Naive thymus-derived CD4-positive, alpha-beta T cell (primary cell): ENCODE measurements at regions not wholly inside any gene's neighbourhood (a gene's known extent, or its start where the extent isn't known, plus 50 kb on each side); places are given as distances from the start of the nearest gene placed in this dataset.

ENCODE experiments used
- ATAC-seq: fragments of 150-1000 bp; cut with Tn5 transposase; 2 replicates; pipeline ENCODE4 v1.10.0; 2021; ENCODE audit warnings: mild to moderate bottlenecking, moderate library complexity
- CTCF ChIA-PET: fragments of 350-600 bp; sonication (Branson Sonifier 250); formaldehyde crosslinking; loops from one replicate; lab custom pipeline; 2021; ENCODE audit warnings: antibody characterized with exemption; lab: Charles Lee
- POLR2A ChIA-PET: fragments of 350-600 bp; sonication (Branson Sonifier 250); formaldehyde crosslinking; loops from one replicate; lab custom pipeline; 2021; ENCODE audit warnings: antibody characterized with exemption, inconsistent platforms; lab: Charles Lee
- DNase-seq, 9 donors: peaks; one replicate each; pipeline versions ENCODE4 v3.0.0 to v3.0.0-alpha.2; 2020 to 2022; ENCODE audit warnings: mixed read lengths in 1 of 9
- H3K27ac ChIP-seq: one replicate; pipeline ENCODE4 v1.7.0; 2013; ENCODE audit warnings: mild to moderate bottlenecking, low read depth, low read length, moderate library complexity
- H3K27me3 ChIP-seq, 2 donors: one replicate each; pipeline ENCODE4 v1.7.0; 2013; ENCODE audit warnings: low read length in 2 of 2, mild to moderate bottlenecking in 2 of 2, moderate library complexity in 2 of 2; ENCODE audit not compliant: control insufficient read depth in 2 of 2, insufficient read depth in 2 of 2
- H3K36me3 ChIP-seq, 3 experiments: 1 replicate in 2 of 3; 2 replicates in 1 of 3; pipeline ENCODE4 v1.7.0; 2013; ENCODE audit warnings: low read length in 3 of 3, mild to moderate bottlenecking in 3 of 3, moderate library complexity in 1 of 3; ENCODE audit not compliant: insufficient read depth in 3 of 3, control insufficient read depth in 2 of 3
- H3K4me1 ChIP-seq, 2 donors: one replicate each; pipeline ENCODE4 v1.7.0; 2013; ENCODE audit warnings: low read length in 2 of 2, mild to moderate bottlenecking in 2 of 2, moderate library complexity in 1 of 2; ENCODE audit not compliant: control insufficient read depth in 2 of 2, insufficient read depth in 2 of 2
- H3K4me3 ChIP-seq: 2 replicates; pipeline ENCODE4 v1.7.0; 2013; ENCODE audit warnings: mild to moderate bottlenecking, low read length
- H3K9me3 ChIP-seq, 3 experiments: 1 replicate in 2 of 3; 2 replicates in 1 of 3; pipeline ENCODE4 v1.7.0; 2013; ENCODE audit warnings: low read length in 3 of 3; ENCODE audit not compliant: control insufficient read depth in 2 of 3
- H3K27ac Mint-ChIP-seq, 9 donors: one replicate each; pipeline ENCODE4 v1.8.0; 2020 to 2022; ENCODE audit warnings: mixed read lengths in 9 of 9, mild to moderate bottlenecking in 8 of 9, moderate library complexity in 5 of 9, inconsistent platforms in 2 of 9
- H3K27me3 Mint-ChIP-seq, 5 donors: one replicate each; pipeline ENCODE4 v1.8.0; 2021 to 2022; ENCODE audit warnings: mixed read lengths in 5 of 5, mild to moderate bottlenecking in 1 of 5
- H3K36me3 Mint-ChIP-seq, 5 donors: one replicate each; pipeline ENCODE4 v1.8.0; 2020 to 2022; ENCODE audit warnings: mixed read lengths in 5 of 5, mild to moderate bottlenecking in 3 of 5, inconsistent platforms in 1 of 5
- H3K4me1 Mint-ChIP-seq, 7 donors: one replicate each; pipeline ENCODE4 v1.8.0; 2020 to 2022; ENCODE audit warnings: mixed read lengths in 7 of 7, mild to moderate bottlenecking in 3 of 7, inconsistent platforms in 1 of 7
- H3K4me3 Mint-ChIP-seq, 10 donors: one replicate each; pipeline ENCODE4 v1.8.0; 2020 to 2022; ENCODE audit warnings: mild to moderate bottlenecking in 10 of 10, mixed read lengths in 10 of 10, moderate library complexity in 6 of 10, inconsistent platforms in 2 of 10
- H3K9me3 Mint-ChIP-seq, 11 donors: one replicate each; pipeline ENCODE4 v1.8.0; 2020 to 2022; ENCODE audit warnings: mixed read lengths in 11 of 11, mild to moderate bottlenecking in 4 of 11, inconsistent platforms in 1 of 11, moderate library complexity in 1 of 11
- intact Hi-C, 2 donors: fragments of 100-400 bp; cut with micrococcal nuclease; formaldehyde crosslinking; loops; one replicate each; pipeline ENCODE4 v1.15.1; 2023

DNA sequence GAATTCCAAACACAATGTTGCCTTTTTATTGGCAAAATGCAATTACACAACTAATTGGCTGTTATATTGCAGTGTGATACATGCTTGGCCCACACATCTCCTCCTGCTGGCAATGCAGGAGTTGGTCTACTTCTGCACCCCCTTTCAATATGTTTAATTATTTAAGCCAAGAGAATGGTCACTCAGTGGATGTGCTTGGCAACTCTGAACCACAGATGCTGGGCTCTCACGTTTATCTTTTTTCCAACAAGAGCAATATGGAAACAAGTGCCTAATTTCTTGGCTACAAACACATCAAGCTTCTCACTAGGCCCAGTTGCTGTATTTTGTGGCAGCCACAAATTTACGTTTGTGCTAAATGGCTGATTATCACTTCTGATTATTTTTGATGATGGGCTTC lies 1149.2 kb upstream of the CELF2 start:
- Histone ChIP-seq H3K9me3 (no peaks in the 10 kb centered on the region), H3K4me3 (no peak overlapping the region), H3K36me3 (no peaks in the 10 kb centered on the region), H3K4me1 (no peaks in the 10 kb centered on the region), H3K27me3 (peaks cover 0 to 3% of the 10 kb centered on the region in 2 donors), H3K27ac (no peak overlapping the region)
- intact Hi-C loops, result no loop called here
- DNase-seq, result no peak
- H3K36me3 Mint-ChIP-seq, result no peaks in the 10 kb centered on the region
- ChIA-PET CTCF (no interaction called here), POLR2A (no interaction called here)
- H3K27me3 Mint-ChIP-seq, result peaks cover 0 to 33% (median 11%) of the 10 kb centered on the region in 5 donors
- H3K4me1 Mint-ChIP-seq, result no peaks in the 10 kb centered on the region
- H3K4me3 Mint-ChIP-seq, result no peak overlapping the region
- no peak for ATAC-seq
- no peak overlapping the region for H3K27ac Mint-ChIP-seq
- H3K9me3 Mint-ChIP-seq, result peaks cover 0 to 3% (median 0%) of the 10 kb centered on the region in 11 donors

- no peak for DNase-seq
- Mint-ChIP-seq H3K27ac (no peak overlapping the region), H3K9me3 (peaks cover 0 to 3% (median 0%) of the 10 kb centered on the region in 11 donors), H3K4me3 (no peak overlapping the region), H3K36me3 (no peaks in the 10 kb centered on the region), H3K4me1 (no peaks in the 10 kb centered on the region), H3K27me3 (peaks cover 0 to 31% (median 10%) of the 10 kb centered on the region in 5 donors)
- Histone ChIP-seq H3K9me3 (no peaks in the 10 kb centered on the region), H3K4me1 (no peaks in the 10 kb centered on the region), H3K27ac (no peak overlapping the region), H3K4me3 (no peak overlapping the region), H3K36me3 (no peaks in the 10 kb centered on the region), H3K27me3 (peaks cover 0 to 3% of the 10 kb centered on the region in 2 donors)
- intact Hi-C loops, result no loop called here
- ChIA-PET POLR2A (no interaction called here), CTCF (no interaction called here)
- no peak for ATAC-seq
Measured at GRCh38 chr10:9869205-9869604, 1148.5 kb upstream of the CELF2 start.

- H3K4me3 Mint-ChIP-seq, result no peak overlapping the region
- no peak overlapping the region for H3K27ac Mint-ChIP-seq
- Histone ChIP-seq H3K9me3 (no peaks in the 10 kb centered on the region), H3K27me3 (peaks cover 0 to 3% of the 10 kb centered on the region in 2 donors), H3K36me3 (no peaks in the 10 kb centered on the region), H3K27ac (no peak overlapping the region), H3K4me1 (no peaks in the 10 kb centered on the region), H3K4me3 (no peak overlapping the region)
- H3K27me3 Mint-ChIP-seq, result peaks cover 0 to 31% (median 9%) of the 10 kb centered on the region in 5 donors
- H3K4me1 Mint-ChIP-seq, result no peaks in the 10 kb centered on the region
- ATAC-seq, result no peak
- ChIA-PET POLR2A (no interaction called here), CTCF (no interaction called here)
- intact Hi-C loops, result no loop called here
- H3K36me3 Mint-ChIP-seq, result no peaks in the 10 kb centered on the region
- H3K9me3 Mint-ChIP-seq, result peaks cover 0 to 3% (median 0%) of the 10 kb centered on the region in 11 donors
- DNase-seq, result no peak
Measured at GRCh38 chr10:9869606-9870176, 1148.0 kb upstream of the CELF2 start.

DNA sequence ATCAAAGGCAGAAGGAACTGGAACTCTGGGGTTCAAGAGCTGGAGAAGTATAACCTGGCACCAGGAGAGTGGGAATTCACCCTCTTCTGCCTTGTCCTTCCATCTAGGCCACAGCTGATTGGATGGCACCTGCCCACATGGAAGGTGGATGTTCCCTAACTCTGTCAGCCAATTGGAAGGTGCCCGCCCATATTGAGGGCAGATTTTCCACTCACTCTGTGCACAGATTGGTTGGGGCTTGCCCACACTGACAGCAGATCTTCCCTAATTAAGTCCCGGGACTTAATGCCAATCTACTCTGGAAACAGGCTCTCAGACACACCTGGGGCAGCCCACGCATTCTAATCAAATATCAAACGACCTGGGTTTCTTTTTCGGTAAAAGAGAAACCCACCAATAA lies 1142.3 kb upstream of the CELF2 start:
- Histone ChIP-seq H3K27ac (no peak overlapping the region), H3K27me3 (peaks cover 0 to 3% of the 10 kb centered on the region in 2 donors), H3K9me3 (no peaks in the 10 kb centered on the region), H3K36me3 (no peaks in the 10 kb centered on the region), H3K4me3 (no peak overlapping the region), H3K4me1 (no peaks in the 10 kb centered on the region)
- ATAC-seq (no peak), DNase-seq (no peak)
- intact Hi-C loops, result no loop called here
- no peaks in the 10 kb centered on the region for H3K4me1 Mint-ChIP-seq
- peaks cover 0 to 2% (median 0%) of the 10 kb centered on the region in 11 donors for H3K9me3 Mint-ChIP-seq
- H3K4me3 Mint-ChIP-seq, result no peak overlapping the region
- H3K27me3 Mint-ChIP-seq, result peaks cover 0 to under 1% (median 0%) of the 10 kb centered on the region in 5 donors
- no peak overlapping the region for H3K27ac Mint-ChIP-seq
- CTCF ChIA-PET, result no interaction called here
- POLR2A ChIA-PET, result no interaction called here
- H3K36me3 Mint-ChIP-seq, result no peaks in the 10 kb centered on the region

GRCh38 chr10:9877978-9878377 lies 1139.7 kb upstream of the CELF2 start:
- H3K27ac Mint-ChIP-seq, result no peak overlapping the region
- H3K36me3 ChIP-seq, result no peaks in the 10 kb centered on the region
- H3K9me3 ChIP-seq, result no peaks in the 10 kb centered on the region
- H3K27ac ChIP-seq, result no peak overlapping the region
- POLR2A ChIA-PET, result no interaction called here
- H3K4me1 ChIP-seq, result no peaks in the 10 kb centered on the region
- H3K4me1 Mint-ChIP-seq, result no peaks in the 10 kb centered on the region
- DNase-seq (no peak), ATAC-seq (no peak)
- H3K27me3 Mint-ChIP-seq, result no peaks in the 10 kb centered on the region
- H3K9me3 Mint-ChIP-seq, result peaks cover 0 to 6% (median 2%) of the 10 kb centered on the region in 11 donors
- no peaks in the 10 kb centered on the region for H3K36me3 Mint-ChIP-seq
- H3K4me3 ChIP-seq, result no peak overlapping the region
- H3K27me3 ChIP-seq, result no peaks in the 10 kb centered on the region
- CTCF ChIA-PET, result interaction anchor here (0.6 kb wide), 1 partner anchor 106 kb away, joined by 3 read pairs; no protein-coding TSS in a partner anchor
- H3K4me3 Mint-ChIP-seq, result no peak overlapping the region
- intact Hi-C loops, result no loop called here

DNA sequence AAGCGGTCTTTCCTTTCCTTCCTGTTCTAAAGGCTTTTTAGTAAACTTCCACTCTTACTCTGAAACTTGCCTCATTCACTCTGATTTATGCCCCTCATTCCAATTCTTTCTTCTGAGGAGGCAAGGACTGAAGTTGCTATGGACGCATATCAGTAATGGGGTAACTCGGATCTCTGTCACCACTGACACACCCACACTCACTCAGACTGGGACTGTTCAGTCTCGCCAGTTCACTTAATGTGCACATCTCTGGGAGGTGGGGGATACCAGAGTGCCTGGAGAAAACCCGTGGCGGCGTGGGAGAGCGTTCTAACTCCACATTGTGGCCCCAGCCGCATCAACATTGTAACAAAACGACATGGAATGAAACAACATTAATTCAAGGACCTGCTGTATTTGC lies 1139.3 kb upstream of the CELF2 start:
- Mint-ChIP-seq H3K27me3 (no peaks in the 10 kb centered on the region), H3K36me3 (no peaks in the 10 kb centered on the region), H3K9me3 (peaks cover 0 to 9% (median 4%) of the 10 kb centered on the region in 11 donors), H3K4me1 (no peaks in the 10 kb centered on the region), H3K4me3 (no peak overlapping the region), H3K27ac (no peak overlapping the region)
- peaks cover 0 to 3% (median 0%) of the 10 kb centered on the region in 3 experiments for H3K9me3 ChIP-seq
- no peaks in the 10 kb centered on the region for H3K4me1 ChIP-seq
- DNase-seq (no peak), ATAC-seq (no peak)
- H3K36me3 ChIP-seq, result no peaks in the 10 kb centered on the region
- CTCF ChIA-PET, result no interaction called here
- H3K4me3 ChIP-seq, result no peak overlapping the region
- POLR2A ChIA-PET, result no interaction called here
- no peak overlapping the region for H3K27ac ChIP-seq
- intact Hi-C loops, result no loop called here
- no peaks in the 10 kb centered on the region for H3K27me3 ChIP-seq

DNA sequence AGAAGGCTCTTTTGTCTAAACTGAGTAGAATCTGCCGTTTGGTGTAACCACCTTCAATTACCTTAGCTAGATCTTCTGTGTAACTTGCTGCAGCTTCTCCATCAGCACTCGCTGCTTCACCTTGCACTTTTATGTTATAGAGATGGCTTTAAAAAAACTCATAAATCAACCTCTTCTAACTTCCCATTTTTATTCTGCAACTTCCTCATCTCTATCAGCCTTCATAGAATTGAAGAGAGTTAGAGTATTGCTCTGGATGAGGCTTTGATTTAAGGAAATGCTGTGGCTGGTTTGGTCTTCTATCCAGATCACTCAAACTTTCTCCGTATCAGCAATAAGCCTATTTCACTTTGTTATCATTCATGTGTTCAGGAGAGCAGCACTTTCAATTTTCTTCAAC lies 1131.9 kb upstream of the CELF2 start:
- H3K4me3 Mint-ChIP-seq, result no peak overlapping the region
- no peak overlapping the region for H3K4me3 ChIP-seq
- H3K4me1 ChIP-seq, result no peaks in the 10 kb centered on the region
- no peaks in the 10 kb centered on the region for H3K4me1 Mint-ChIP-seq
- DNase-seq, result no peak
- CTCF ChIA-PET, result no interaction called here
- H3K27ac Mint-ChIP-seq, result no peak overlapping the region
- ATAC-seq, result no peak
- peaks cover 0 to 6% (median 0%) of the 10 kb centered on the region in 3 experiments for H3K9me3 ChIP-seq
- no peak overlapping the region for H3K27ac ChIP-seq
- peaks cover 0 to 17% (median 10%) of the 10 kb centered on the region in 5 donors for H3K27me3 Mint-ChIP-seq
- peaks cover 0 to 15% (median 4%) of the 10 kb centered on the region in 11 donors for H3K9me3 Mint-ChIP-seq
- H3K36me3 Mint-ChIP-seq, result no peaks in the 10 kb centered on the region
- H3K36me3 ChIP-seq, result no peaks in the 10 kb centered on the region
- H3K27me3 ChIP-seq, result no peaks in the 10 kb centered on the region
- intact Hi-C loops, result no loop called here
- POLR2A ChIA-PET, result no interaction called here
